WTC11 (cell line): ENCODE measurements at regions not wholly inside any gene's neighbourhood (a gene's known extent, or its start where the extent isn't known, plus 50 kb on each side); places are given as distances from the start of the nearest gene placed in this dataset.

Experiments used
- ATF2 ChIP-seq: sonication (generic); formaldehyde crosslinking; IDR thresholded peaks from 2 replicates; pipeline ENCODE4 v1.8.1; 2022; ENCODE audit warnings: low read depth, missing genetic modification reagents, borderline replicate concordance
- CTCF ChIP-seq: fragments of 200-600 bp; IDR thresholded peaks from 2 replicates; pipeline ENCODE4 v1.8.0; 2022; ENCODE audit warnings: antibody characterized with exemption
- RORB ChIP-seq: fragments of 250-450 bp; sonication (Bioruptor Pico); IDR thresholded peaks from 2 replicates; pipeline ENCODE4 v1.9.0; 2021; ENCODE audit warnings: mild to moderate bottlenecking

- no peak for TF ChIP-seq ATF2
- TF ChIP-seq CTCF = no peak
- no peak for TF ChIP-seq RORB
Observed at GRCh38 chr3:101144105-101144504, 150.9 kb upstream of the ABI3BP start.
